ENCODE measurements at regions not wholly inside any gene's neighbourhood (a gene's known extent, or its start where the extent isn't known, plus 50 kb on each side); places are given as distances from the start of the nearest gene placed in this dataset.

- no peak for DNase-seq (ENCODE audit: low read depth in 1 of 2, low spot score in 1 of 2)
- Histone ChIP-seq H3K4me3 (replicated peaks; ENCODE audit: insufficient read depth, low read length) (no peak overlapping the region), H3K27me3 (ENCODE audit: insufficient read depth, poor library complexity, severe bottlenecking) (no peaks in the 10 kb centered on the region), H3K27ac (replicated peaks) (no peak overlapping the region)
- no peak for TF ChIP-seq SPI1 (IDR thresholded peaks at IDR 0.05; ENCODE audit: borderline replicate concordance, low read depth)
- TF ChIP-seq, protein P1, sequence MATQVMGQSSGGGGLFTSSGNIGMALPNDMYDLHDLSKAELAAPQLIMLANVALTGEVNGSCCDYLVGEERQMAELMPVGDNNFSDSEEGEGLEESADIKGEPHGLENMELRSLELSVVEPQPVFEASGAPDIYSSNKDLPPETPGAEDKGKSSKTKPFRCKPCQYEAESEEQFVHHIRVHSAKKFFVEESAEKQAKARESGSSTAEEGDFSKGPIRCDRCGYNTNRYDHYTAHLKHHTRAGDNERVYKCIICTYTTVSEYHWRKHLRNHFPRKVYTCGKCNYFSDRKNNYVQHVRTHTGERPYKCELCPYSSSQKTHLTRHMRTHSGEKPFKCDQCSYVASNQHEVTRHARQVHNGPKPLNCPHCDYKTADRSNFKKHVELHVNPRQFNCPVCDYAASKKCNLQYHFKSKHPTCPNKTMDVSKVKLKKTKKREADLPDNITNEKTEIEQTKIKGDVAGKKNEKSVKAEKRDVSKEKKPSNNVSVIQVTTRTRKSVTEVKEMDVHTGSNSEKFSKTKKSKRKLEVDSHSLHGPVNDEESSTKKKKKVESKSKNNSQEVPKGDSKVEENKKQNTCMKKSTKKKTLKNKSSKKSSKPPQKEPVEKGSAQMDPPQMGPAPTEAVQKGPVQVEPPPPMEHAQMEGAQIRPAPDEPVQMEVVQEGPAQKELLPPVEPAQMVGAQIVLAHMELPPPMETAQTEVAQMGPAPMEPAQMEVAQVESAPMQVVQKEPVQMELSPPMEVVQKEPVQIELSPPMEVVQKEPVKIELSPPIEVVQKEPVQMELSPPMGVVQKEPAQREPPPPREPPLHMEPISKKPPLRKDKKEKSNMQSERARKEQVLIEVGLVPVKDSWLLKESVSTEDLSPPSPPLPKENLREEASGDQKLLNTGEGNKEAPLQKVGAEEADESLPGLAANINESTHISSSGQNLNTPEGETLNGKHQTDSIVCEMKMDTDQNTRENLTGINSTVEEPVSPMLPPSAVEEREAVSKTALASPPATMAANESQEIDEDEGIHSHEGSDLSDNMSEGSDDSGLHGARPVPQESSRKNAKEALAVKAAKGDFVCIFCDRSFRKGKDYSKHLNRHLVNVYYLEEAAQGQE (IDR thresholded peaks at IDR 0.05; ENCODE audit: insufficient replicate concordance, low read depth) = no peak
- TF ChIP-seq, protein P2, sequence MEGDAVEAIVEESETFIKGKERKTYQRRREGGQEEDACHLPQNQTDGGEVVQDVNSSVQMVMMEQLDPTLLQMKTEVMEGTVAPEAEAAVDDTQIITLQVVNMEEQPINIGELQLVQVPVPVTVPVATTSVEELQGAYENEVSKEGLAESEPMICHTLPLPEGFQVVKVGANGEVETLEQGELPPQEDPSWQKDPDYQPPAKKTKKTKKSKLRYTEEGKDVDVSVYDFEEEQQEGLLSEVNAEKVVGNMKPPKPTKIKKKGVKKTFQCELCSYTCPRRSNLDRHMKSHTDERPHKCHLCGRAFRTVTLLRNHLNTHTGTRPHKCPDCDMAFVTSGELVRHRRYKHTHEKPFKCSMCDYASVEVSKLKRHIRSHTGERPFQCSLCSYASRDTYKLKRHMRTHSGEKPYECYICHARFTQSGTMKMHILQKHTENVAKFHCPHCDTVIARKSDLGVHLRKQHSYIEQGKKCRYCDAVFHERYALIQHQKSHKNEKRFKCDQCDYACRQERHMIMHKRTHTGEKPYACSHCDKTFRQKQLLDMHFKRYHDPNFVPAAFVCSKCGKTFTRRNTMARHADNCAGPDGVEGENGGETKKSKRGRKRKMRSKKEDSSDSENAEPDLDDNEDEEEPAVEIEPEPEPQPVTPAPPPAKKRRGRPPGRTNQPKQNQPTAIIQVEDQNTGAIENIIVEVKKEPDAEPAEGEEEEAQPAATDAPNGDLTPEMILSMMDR (IDR thresholded peaks at IDR 0.05; ENCODE audit: insufficient read depth, low read length) = no peak
- no peak for TF ChIP-seq GABPA (IDR thresholded peaks at IDR 0.05; ENCODE audit: low read depth)
- TF ChIP-seq POLR2AphosphoS5 (IDR thresholded peaks at IDR 0.05; ENCODE audit: low read depth) = no peak
These were observed 577.4 kb downstream of the DSC3 start for GRCh38 chr18:30465096-30465495.

DNA sequence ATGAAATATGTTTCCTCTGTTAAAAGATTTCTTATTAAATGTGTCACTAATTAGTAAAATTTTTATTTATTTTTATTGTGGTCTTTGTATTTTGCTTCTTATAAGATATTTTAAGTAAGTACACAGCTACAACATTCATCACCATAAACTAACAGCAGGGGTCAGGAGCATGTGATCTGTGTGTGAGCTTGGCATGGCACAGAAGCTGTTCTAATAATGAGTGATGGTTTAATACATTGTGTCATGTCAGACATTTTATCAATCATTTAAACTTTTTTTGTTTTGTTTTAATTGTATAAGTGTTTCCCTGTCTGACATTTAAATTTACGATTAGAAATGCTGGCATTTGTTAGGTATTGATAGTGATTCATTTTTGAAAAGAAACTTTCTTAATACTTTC, 585.4 kb downstream of the DSC3 start:
- H3K27me3 ChIP-seq (ENCODE audit: insufficient read depth, poor library complexity, severe bottlenecking) = no peaks in the 10 kb centered on the region
- no peak for TF ChIP-seq SPI1 (IDR thresholded peaks at IDR 0.05; ENCODE audit: borderline replicate concordance, low read depth)
- no peak for TF ChIP-seq POLR2AphosphoS5 (IDR thresholded peaks at IDR 0.05; ENCODE audit: low read depth)
- no peak for TF ChIP-seq GABPA (IDR thresholded peaks at IDR 0.05; ENCODE audit: low read depth)
- TF ChIP-seq, protein P1 (IDR thresholded peaks at IDR 0.05; ENCODE audit: insufficient replicate concordance, low read depth) = no peak
- TF ChIP-seq, protein P2 (IDR thresholded peaks at IDR 0.05; ENCODE audit: insufficient read depth, low read length) = no peak
- no peak for DNase-seq (ENCODE audit: low read depth in 1 of 2, low spot score in 1 of 2)
- H3K4me3 ChIP-seq (replicated peaks; ENCODE audit: insufficient read depth, low read length) = no peak overlapping the region
- H3K27ac ChIP-seq (replicated peaks) = no peak overlapping the region

- no peak overlapping the region for H3K27ac ChIP-seq (replicated peaks)
- TF ChIP-seq POLR2AphosphoS5 (IDR thresholded peaks at IDR 0.05; ENCODE audit: low read depth) (no peak), GABPA (IDR thresholded peaks at IDR 0.05; ENCODE audit: low read depth) (no peak), SPI1 (IDR thresholded peaks at IDR 0.05; ENCODE audit: borderline replicate concordance, low read depth) (no peak)
- TF ChIP-seq, protein P1 (IDR thresholded peaks at IDR 0.05; ENCODE audit: insufficient replicate concordance, low read depth) = no peak
- TF ChIP-seq, protein P2 (IDR thresholded peaks at IDR 0.05; ENCODE audit: insufficient read depth, low read length) = no peak
These were observed 586.8 kb downstream of the DSC3 start for GRCh38 chr18:30455741-30456140.

More at GRCh38 chr18:30455741-30456140, 586.8 kb downstream of the DSC3 start:
- Histone ChIP-seq H3K27me3 (ENCODE audit: insufficient read depth, poor library complexity, severe bottlenecking) (no peaks in the 10 kb centered on the region), H3K4me3 (replicated peaks; ENCODE audit: insufficient read depth, low read length) (no peak overlapping the region)
- DNase-seq (ENCODE audit: low read depth in 1 of 2, low spot score in 1 of 2) = no peak
